ENCODE measurements at regions not wholly inside any gene's neighbourhood (a gene's known extent, or its start where the extent isn't known, plus 50 kb on each side); places are given as distances from the start of the nearest gene placed in this dataset.

DNA sequence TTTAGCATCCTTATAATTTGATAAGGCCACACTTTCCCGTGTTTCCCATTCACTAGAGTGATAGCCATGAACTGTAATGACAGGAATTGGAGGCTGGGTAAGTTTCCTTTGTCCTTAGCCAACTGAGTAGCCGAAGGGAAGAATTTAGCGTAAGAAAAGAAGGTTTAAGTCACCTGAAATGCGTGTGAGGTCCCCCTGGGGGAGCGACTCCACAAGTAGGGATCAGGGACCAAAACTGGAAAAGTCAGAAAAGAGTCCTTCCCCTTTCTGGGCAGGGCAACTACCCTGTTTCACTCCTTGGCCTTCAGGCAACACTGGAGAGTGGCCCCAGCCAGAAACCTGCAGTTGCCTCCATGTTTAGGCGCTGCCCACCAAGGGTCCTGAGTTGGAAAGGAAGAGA is 81.6 kb upstream of the MED14 start:
- no peak overlapping the region for H3K4me3 ChIP-seq (ENCODE audit: insufficient read depth, low read length)
- no peak overlapping the region for H3K27ac ChIP-seq (ENCODE audit: low read depth, low read length)
- no peaks in the 10 kb centered on the region for H3K9me3 ChIP-seq (ENCODE audit: low read depth, low read length)
- no peaks in the 10 kb centered on the region for H4K20me1 ChIP-seq (ENCODE audit: insufficient read depth, low read length)
- TF ChIP-seq CTCF (IDR thresholded peaks at IDR 0.05; ENCODE audit: extremely low read depth, low read depth, low read length), result no peak
- no peaks in the 10 kb centered on the region for H3K36me3 ChIP-seq (ENCODE audit: insufficient read depth, low read length)
- DNase-seq (ENCODE audit: insufficient read length, low spot score, missing footprints), result no peak
- peak overlapping the region; percentile 51 for H2AFZ ChIP-seq (ENCODE audit: low read length)
- H3K4me1 ChIP-seq (ENCODE audit: insufficient read depth, low read length), result no peaks in the 10 kb centered on the region
- H3K27me3 ChIP-seq (ENCODE audit: insufficient read depth, low read length), result peaks cover 22% of the 10 kb centered on the region
- H3K79me2 ChIP-seq (ENCODE audit: insufficient read depth, low read length), result no peaks in the 10 kb centered on the region
- no peak overlapping the region for H3K4me2 ChIP-seq (ENCODE audit: insufficient read depth, low read length)

DNA sequence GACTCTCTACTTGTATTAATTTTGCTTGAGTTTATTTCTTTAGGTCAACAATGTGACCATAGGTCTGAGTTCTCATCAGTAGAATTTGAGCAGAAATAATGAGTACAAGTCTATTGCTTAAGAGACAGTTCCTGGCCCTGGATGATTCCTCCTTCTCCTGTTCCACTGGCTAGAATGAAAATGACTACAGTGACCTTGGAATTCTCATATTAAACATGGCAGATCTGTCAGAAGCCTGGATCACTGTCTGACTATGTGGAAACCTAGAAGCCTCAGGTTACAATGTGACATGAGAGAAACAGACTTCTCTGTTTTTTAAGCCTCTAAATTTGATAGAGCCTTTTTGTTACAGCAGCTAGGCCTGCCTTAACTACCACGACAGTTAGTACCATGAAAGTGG is 82.9 kb upstream of the MED14 start:
- Histone ChIP-seq H3K4me1 (ENCODE audit: insufficient read depth, low read length) (no peaks in the 10 kb centered on the region), H3K4me2 (ENCODE audit: insufficient read depth, low read length) (no peak overlapping the region), H4K20me1 (ENCODE audit: insufficient read depth, low read length) (no peaks in the 10 kb centered on the region), H2AFZ (ENCODE audit: low read length) (no peak overlapping the region), H3K27me3 (ENCODE audit: insufficient read depth, low read length) (peaks cover 22% of the 10 kb centered on the region), H3K79me2 (ENCODE audit: insufficient read depth, low read length) (no peaks in the 10 kb centered on the region), H3K36me3 (ENCODE audit: insufficient read depth, low read length) (no peaks in the 10 kb centered on the region), H3K4me3 (ENCODE audit: insufficient read depth, low read length) (no peak overlapping the region), H3K27ac (ENCODE audit: low read depth, low read length) (no peak overlapping the region), H3K9me3 (ENCODE audit: low read depth, low read length) (no peaks in the 10 kb centered on the region)
- no peak for TF ChIP-seq CTCF (IDR thresholded peaks at IDR 0.05; ENCODE audit: extremely low read depth, low read depth, low read length)
- DNase-seq (ENCODE audit: insufficient read length, low spot score, missing footprints), result no peak

DNA sequence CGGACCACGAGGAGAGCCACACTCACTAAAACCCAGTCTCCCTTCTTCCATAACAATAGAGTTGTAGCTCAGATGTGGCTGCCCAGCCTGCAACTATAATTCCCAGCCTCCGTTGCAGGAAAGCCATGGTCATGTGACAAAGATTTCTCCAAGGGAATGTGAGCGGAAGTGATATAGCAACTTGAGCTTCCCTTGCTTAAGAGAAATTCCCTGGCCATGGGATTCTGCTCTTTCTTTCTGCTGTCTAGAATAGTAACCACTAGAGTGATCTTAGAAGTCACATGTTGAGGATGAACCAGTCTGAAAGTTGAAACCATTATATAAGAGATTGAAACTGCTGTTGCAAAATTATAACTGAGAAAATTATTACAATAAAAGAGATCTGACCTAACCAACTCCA is 86.4 kb upstream of the MED14 start:
- no peak for TF ChIP-seq CTCF (IDR thresholded peaks at IDR 0.05; ENCODE audit: extremely low read depth, low read depth, low read length)
- Histone ChIP-seq H3K4me2 (ENCODE audit: insufficient read depth, low read length) (no peak overlapping the region), H3K79me2 (ENCODE audit: insufficient read depth, low read length) (no peaks in the 10 kb centered on the region), H4K20me1 (ENCODE audit: insufficient read depth, low read length) (no peaks in the 10 kb centered on the region), H3K36me3 (ENCODE audit: insufficient read depth, low read length) (no peaks in the 10 kb centered on the region), H3K27me3 (ENCODE audit: insufficient read depth, low read length) (peaks cover 24% of the 10 kb centered on the region), H3K27ac (ENCODE audit: low read depth, low read length) (no peak overlapping the region), H3K4me3 (ENCODE audit: insufficient read depth, low read length) (no peak overlapping the region), H3K4me1 (ENCODE audit: insufficient read depth, low read length) (no peaks in the 10 kb centered on the region), H3K9me3 (ENCODE audit: low read depth, low read length) (no peaks in the 10 kb centered on the region), H2AFZ (ENCODE audit: low read length) (no peak overlapping the region)
- no peak for DNase-seq (ENCODE audit: insufficient read length, low spot score, missing footprints)

- Histone ChIP-seq H3K27me3 (ENCODE audit: insufficient read depth, low read length) (peaks cover 17% of the 10 kb centered on the region), H3K27ac (ENCODE audit: low read depth, low read length) (no peak overlapping the region), H3K4me1 (ENCODE audit: insufficient read depth, low read length) (no peaks in the 10 kb centered on the region), H3K9me3 (ENCODE audit: low read depth, low read length) (no peaks in the 10 kb centered on the region), H3K79me2 (ENCODE audit: insufficient read depth, low read length) (no peaks in the 10 kb centered on the region), H3K4me3 (ENCODE audit: insufficient read depth, low read length) (no peak overlapping the region), H4K20me1 (ENCODE audit: insufficient read depth, low read length) (no peaks in the 10 kb centered on the region), H2AFZ (ENCODE audit: low read length) (no peak overlapping the region), H3K4me2 (ENCODE audit: insufficient read depth, low read length) (no peak overlapping the region), H3K36me3 (ENCODE audit: insufficient read depth, low read length) (no peaks in the 10 kb centered on the region)
- DNase-seq (ENCODE audit: insufficient read length, low spot score, missing footprints), result no peak
- TF ChIP-seq CTCF (IDR thresholded peaks at IDR 0.05; ENCODE audit: extremely low read depth, low read depth, low read length), result no peak
Measured at GRCh38 chrX:40827331-40827730, 92.0 kb upstream of the MED14 start.
